ENCODE measurements at regions not wholly inside any gene's neighbourhood (a gene's known extent, or its start where the extent isn't known, plus 50 kb on each side); places are given as distances from the start of the nearest gene placed in this dataset.

- Histone ChIP-seq H3K9me3 (no peaks in the 10 kb centered on the region), H3K27me3 (no peaks in the 10 kb centered on the region), H3K4me1 (ENCODE audit: control insufficient read depth in 1 of 2, insufficient read depth in 1 of 2, low read depth in 1 of 2, low read length in 1 of 2) (no peaks in the 10 kb centered on the region), H3K4me3 (ENCODE audit: low read depth in 1 of 2, low read length in 1 of 2) (no peak overlapping the region), H3K27ac (no peak overlapping the region), H3K36me3 (no peaks in the 10 kb centered on the region)
- TF ChIP-seq CTCF (IDR thresholded peaks at IDR 0.05) = no peak
Measured at GRCh38 chr4:181741513-181741912, 501.7 kb upstream of the TENM3 start.

GRCh38 chr4:181745933-181746625 is 497.1 kb upstream of the TENM3 start:
- H3K36me3 ChIP-seq = no peaks in the 10 kb centered on the region
- no peaks in the 10 kb centered on the region for H3K4me1 ChIP-seq (ENCODE audit: control insufficient read depth in 1 of 2, insufficient read depth in 1 of 2, low read depth in 1 of 2, low read length in 1 of 2)
- no peaks in the 10 kb centered on the region for H3K27me3 ChIP-seq
- TF ChIP-seq CTCF (IDR thresholded peaks at IDR 0.05) = no peak
- H3K4me3 ChIP-seq (ENCODE audit: low read depth in 1 of 2, low read length in 1 of 2) = no peak overlapping the region
- H3K9me3 ChIP-seq = no peaks in the 10 kb centered on the region
- no peak overlapping the region for H3K27ac ChIP-seq

GRCh38 chr4:181748581-181748980 is 494.6 kb upstream of the TENM3 start:
- H3K9me3 ChIP-seq = no peaks in the 10 kb centered on the region
- no peaks in the 10 kb centered on the region for H3K27me3 ChIP-seq
- H3K27ac ChIP-seq = no peak overlapping the region
- TF ChIP-seq CTCF (IDR thresholded peaks at IDR 0.05) = no peak
- no peak overlapping the region for H3K4me3 ChIP-seq (ENCODE audit: low read depth in 1 of 2, low read length in 1 of 2)
- H3K4me1 ChIP-seq (ENCODE audit: control insufficient read depth in 1 of 2, insufficient read depth in 1 of 2, low read depth in 1 of 2, low read length in 1 of 2) = no peaks in the 10 kb centered on the region
- no peaks in the 10 kb centered on the region for H3K36me3 ChIP-seq

- H3K36me3 ChIP-seq = no peaks in the 10 kb centered on the region
- TF ChIP-seq CTCF (IDR thresholded peaks at IDR 0.05) = no peak
- H3K27me3 ChIP-seq = no peaks in the 10 kb centered on the region
- no peaks in the 10 kb centered on the region for H3K9me3 ChIP-seq
- H3K4me3 ChIP-seq (ENCODE audit: low read depth in 1 of 2, low read length in 1 of 2) = no peak overlapping the region
- no peaks in the 10 kb centered on the region for H3K4me1 ChIP-seq (ENCODE audit: control insufficient read depth in 1 of 2, insufficient read depth in 1 of 2, low read depth in 1 of 2, low read length in 1 of 2)
- no peak overlapping the region for H3K27ac ChIP-seq
Measured at GRCh38 chr4:181752516-181752915, 490.7 kb upstream of the TENM3 start.

DNA sequence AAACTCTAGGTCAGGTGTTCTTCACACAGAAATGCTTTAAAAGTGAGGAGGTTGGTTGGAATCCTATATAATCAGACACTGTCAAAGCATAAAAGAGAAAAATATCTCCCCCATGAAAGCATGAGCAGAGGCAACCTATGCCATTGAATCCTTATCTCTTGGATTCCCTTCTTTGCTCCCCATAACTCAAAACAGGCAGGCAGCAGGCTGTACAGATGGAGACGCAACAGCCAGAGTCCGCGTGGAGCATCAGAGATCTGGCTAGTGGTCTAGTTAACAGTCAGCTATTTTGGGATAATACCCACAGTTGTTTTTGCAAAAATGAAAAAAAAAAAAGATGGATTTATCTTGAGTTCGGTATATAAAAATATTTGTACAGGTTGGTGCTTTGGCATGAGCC is 490.0 kb upstream of the TENM3 start:
- no peaks in the 10 kb centered on the region for H3K27me3 ChIP-seq
- no peaks in the 10 kb centered on the region for H3K9me3 ChIP-seq
- TF ChIP-seq CTCF (IDR thresholded peaks at IDR 0.05) = no peak
- no peak overlapping the region for H3K27ac ChIP-seq
- H3K4me1 ChIP-seq (ENCODE audit: control insufficient read depth in 1 of 2, insufficient read depth in 1 of 2, low read depth in 1 of 2, low read length in 1 of 2) = no peaks in the 10 kb centered on the region
- no peak overlapping the region for H3K4me3 ChIP-seq (ENCODE audit: low read depth in 1 of 2, low read length in 1 of 2)
- H3K36me3 ChIP-seq = no peaks in the 10 kb centered on the region
